ENCODE measurements at regions not wholly inside any gene's neighbourhood (a gene's known extent, or its start where the extent isn't known, plus 50 kb on each side); places are given as distances from the start of the nearest gene placed in this dataset.

GRCh38 chr15:94119298-94119811 lies 112.0 kb upstream of the MCTP2 start:
- H3K27ac ChIP-seq: no peak overlapping the region
- no peak for DNase-seq
- no peaks in the 10 kb centered on the region for H3K36me3 ChIP-seq (replicated peaks)
- H3K4me3 ChIP-seq (ENCODE audit: low read depth, low read length): no peak overlapping the region
- in situ Hi-C loops (cut with HindIII; ENCODE audit: low pct_ligation_motif_present, low sequenced_read_pairs): no loop called here
- no peaks in the 10 kb centered on the region for H3K27me3 ChIP-seq (replicated peaks)
- no peak for TF ChIP-seq CTCF (IDR thresholded peaks at IDR 0.05; ENCODE audit: low read depth, low read length, missing control alignments)

- H3K36me3 ChIP-seq (replicated peaks): no peaks in the 10 kb centered on the region
Measured at GRCh38 chr15:94110476-94111130, 120.8 kb upstream of the MCTP2 start.

GRCh38 chr15:94107652-94108051 lies 123.7 kb upstream of the MCTP2 start:
- TF ChIP-seq CTCF (IDR thresholded peaks at IDR 0.05; ENCODE audit: low read depth, low read length, missing control alignments): no peak
- in situ Hi-C loops (cut with HindIII; ENCODE audit: low pct_ligation_motif_present, low sequenced_read_pairs): no loop called here
- Histone ChIP-seq H3K4me3 (ENCODE audit: low read depth, low read length) (no peak overlapping the region), H3K27me3 (replicated peaks) (no peaks in the 10 kb centered on the region), H3K27ac (no peak overlapping the region), H3K36me3 (replicated peaks) (no peaks in the 10 kb centered on the region)
- no peak for DNase-seq

More at GRCh38 chr15:94110476-94111130, 120.8 kb upstream of the MCTP2 start:
- Histone ChIP-seq H3K27me3 (replicated peaks) (no peaks in the 10 kb centered on the region), H3K4me3 (ENCODE audit: low read depth, low read length) (no peak overlapping the region), H3K27ac (no peak overlapping the region)
- in situ Hi-C loops (cut with HindIII; ENCODE audit: low pct_ligation_motif_present, low sequenced_read_pairs): no loop called here
- DNase-seq: no peak
- no peak for TF ChIP-seq CTCF (IDR thresholded peaks at IDR 0.05; ENCODE audit: low read depth, low read length, missing control alignments)

GRCh38 chr15:94105760-94106159 lies 125.6 kb upstream of the MCTP2 start:
- in situ Hi-C loops (cut with HindIII; ENCODE audit: low pct_ligation_motif_present, low sequenced_read_pairs): no loop called here
- Histone ChIP-seq H3K27me3 (replicated peaks) (no peaks in the 10 kb centered on the region), H3K27ac (no peak overlapping the region), H3K4me3 (ENCODE audit: low read depth, low read length) (no peak overlapping the region), H3K36me3 (replicated peaks) (no peaks in the 10 kb centered on the region)
- no peak for TF ChIP-seq CTCF (IDR thresholded peaks at IDR 0.05; ENCODE audit: low read depth, low read length, missing control alignments)
- no peak for DNase-seq

- no peaks in the 10 kb centered on the region for H3K36me3 ChIP-seq (replicated peaks)
- H3K27ac ChIP-seq: no peak overlapping the region
- no peak for TF ChIP-seq CTCF (IDR thresholded peaks at IDR 0.05; ENCODE audit: low read depth, low read length, missing control alignments)
- no peak overlapping the region for H3K4me3 ChIP-seq (ENCODE audit: low read depth, low read length)
- no peak for DNase-seq
- no peaks in the 10 kb centered on the region for H3K27me3 ChIP-seq (replicated peaks)
- in situ Hi-C loops (cut with HindIII; ENCODE audit: low pct_ligation_motif_present, low sequenced_read_pairs): no loop called here
Measured at GRCh38 chr15:94100863-94101262, 130.5 kb upstream of the MCTP2 start.

GRCh38 chr15:94099574-94099960 lies 131.8 kb upstream of the MCTP2 start:
- no peak for TF ChIP-seq CTCF (IDR thresholded peaks at IDR 0.05; ENCODE audit: low read depth, low read length, missing control alignments)
- in situ Hi-C loops (cut with HindIII; ENCODE audit: low pct_ligation_motif_present, low sequenced_read_pairs): no loop called here
- Histone ChIP-seq H3K4me3 (ENCODE audit: low read depth, low read length) (no peak overlapping the region), H3K36me3 (replicated peaks) (no peaks in the 10 kb centered on the region), H3K27ac (no peak overlapping the region), H3K27me3 (replicated peaks) (no peaks in the 10 kb centered on the region)
- no peak for DNase-seq

Data from brain microvascular endothelial cell (primary cell).